ENCODE measurements at regions not wholly inside any gene's neighbourhood (a gene's known extent, or its start where the extent isn't known, plus 50 kb on each side); places are given as distances from the start of the nearest gene placed in this dataset.

GRCh38 chr14:62629176-62629725 lies 416.0 kb downstream of the KCNH5 start:
- Histone ChIP-seq H3K4me1 (no peaks in the 10 kb centered on the region), H3K4me3 (no peak overlapping the region), H3K27me3 (ENCODE audit: low read depth) (no peaks in the 10 kb centered on the region), H3K36me3 (replicated peaks) (no peaks in the 10 kb centered on the region), H3K9me3 (no peaks in the 10 kb centered on the region)
- in situ Hi-C loops (cut with MboI; ENCODE audit: low sequenced_read_pairs), result no loop called here
- no peak for DNase-seq (ENCODE audit: low spot score in 2 of 2)

- Histone ChIP-seq H3K9me3 (no peaks in the 10 kb centered on the region), H3K4me3 (no peak overlapping the region), H3K4me1 (no peaks in the 10 kb centered on the region), H3K27me3 (ENCODE audit: low read depth) (no peaks in the 10 kb centered on the region), H3K36me3 (replicated peaks) (no peaks in the 10 kb centered on the region)
- no peak for DNase-seq (ENCODE audit: low spot score in 2 of 2)
- in situ Hi-C loops (cut with MboI; ENCODE audit: low sequenced_read_pairs), result no loop called here
These were observed 414.1 kb downstream of the KCNH5 start for GRCh38 chr14:62631176-62631575.

GRCh38 chr14:62632771-62633170 lies 412.5 kb downstream of the KCNH5 start:
- no peak for DNase-seq (ENCODE audit: low spot score in 2 of 2)
- Histone ChIP-seq H3K4me3 (no peak overlapping the region), H3K4me1 (no peaks in the 10 kb centered on the region), H3K27me3 (ENCODE audit: low read depth) (no peaks in the 10 kb centered on the region), H3K36me3 (replicated peaks) (no peaks in the 10 kb centered on the region), H3K9me3 (no peaks in the 10 kb centered on the region)
- in situ Hi-C loops (cut with MboI; ENCODE audit: low sequenced_read_pairs), result no loop called here

DNA sequence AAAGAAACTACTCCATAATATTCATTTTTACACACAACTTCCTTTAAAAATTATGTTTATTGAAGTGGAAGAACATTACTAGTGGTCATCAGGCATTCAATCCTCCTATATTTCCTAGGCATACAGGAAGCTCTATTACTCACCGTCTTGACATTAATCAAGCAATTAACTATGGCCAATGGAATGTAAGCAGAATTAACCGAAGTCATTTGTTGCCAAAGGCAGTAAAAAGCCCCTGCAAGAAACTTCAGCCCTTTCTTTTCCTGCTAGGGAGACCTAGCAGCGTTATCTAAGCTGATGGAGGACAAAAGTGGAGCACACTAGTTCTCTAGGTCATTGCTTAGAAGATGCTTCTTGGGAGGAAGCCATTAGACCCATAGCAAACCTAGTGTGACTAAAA lies 399.6 kb downstream of the KCNH5 start:
- H3K9me3 ChIP-seq, result no peaks in the 10 kb centered on the region
- H3K36me3 ChIP-seq (replicated peaks), result no peaks in the 10 kb centered on the region
- DNase-seq (ENCODE audit: low spot score in 2 of 2), result no peak
- H3K4me3 ChIP-seq, result no peak overlapping the region
- H3K4me1 ChIP-seq, result no peaks in the 10 kb centered on the region
- no peaks in the 10 kb centered on the region for H3K27me3 ChIP-seq (ENCODE audit: low read depth)
- in situ Hi-C loops (cut with MboI; ENCODE audit: low sequenced_read_pairs), result no loop called here
